Peyer's patch (tissue), 4 donors: ENCODE measurements at regions not wholly inside any gene's neighbourhood (a gene's known extent, or its start where the extent isn't known, plus 50 kb on each side); places are given as distances from the start of the nearest gene placed in this dataset.

Experiments
- DNase-seq, 3 donors: peaks; one replicate each; pipeline ENCODE4 v3.0.0-alpha.2; 2017 to 2019
- H3K27ac ChIP-seq, 4 donors: fragments of 200-600 bp; sonication (generic); one replicate each; pipeline ENCODE4 v1.5.1; 2016 to 2019
- H3K27me3 ChIP-seq, 2 donors: fragments of 200-600 bp; sonication (generic); one replicate each; pipeline ENCODE4 v1.5.1; 2019
- H3K36me3 ChIP-seq, 3 donors: fragments of 200-600 bp; sonication (generic); one replicate each; pipeline ENCODE4 v1.5.1; 2016 to 2019
- H3K4me1 ChIP-seq, 4 donors: fragments of 200-600 bp; sonication (generic); one replicate each; pipeline ENCODE4 v1.5.1; 2016 to 2019
- H3K4me3 ChIP-seq, 4 donors: fragments of 200-600 bp; sonication (generic); 1 replicate in 3 of 4; 2 replicates in 1 of 4; pipeline ENCODE4 v1.5.1; 2016 to 2019; ENCODE audit warnings: mild to moderate bottlenecking in 1 of 4
- H3K9me3 ChIP-seq, 4 donors: fragments of 200-600 bp; sonication (generic); one replicate each; pipeline ENCODE4 v1.5.1; 2016 to 2019; ENCODE audit warnings: mild to moderate bottlenecking in 1 of 4
- CTCF ChIP-seq, 6 experiments: fragments of 450-650 bp in 4 of 6; fragments of 200-600 bp in 2 of 6; sonication (generic) in 1 of 6; IDR thresholded peaks; one replicate each; pipeline ENCODE4 v1.5.1; 2017 to 2019; ENCODE audit warnings: antibody characterized with exemption in 6 of 6, mild to moderate bottlenecking in 3 of 6, moderate library complexity in 1 of 6
- POLR2A ChIP-seq, 2 donors: fragments of 450-650 bp; IDR thresholded peaks; one replicate each; pipeline ENCODE4 v1.5.1; 2017; ENCODE audit warnings: antibody characterized with exemption in 2 of 2, mild to moderate bottlenecking in 2 of 2, moderate library complexity in 2 of 2

GRCh38 chr7:124191713-124192112 is 158.8 kb upstream of the TMEM229A start:
- Histone ChIP-seq H3K36me3 (no peaks in the 10 kb centered on the region), H3K27me3 (no peaks in the 10 kb centered on the region), H3K27ac (no peak overlapping the region), H3K9me3 (no peaks in the 10 kb centered on the region), H3K4me1 (no peaks in the 10 kb centered on the region), H3K4me3 (no peak overlapping the region)
- TF ChIP-seq POLR2A (IDR thresholded peaks at IDR 0.05) (no peak), CTCF (IDR thresholded peaks at IDR 0.05) (no peak)
- DNase-seq: no peak

- Histone ChIP-seq H3K27me3 (no peaks in the 10 kb centered on the region), H3K36me3 (no peaks in the 10 kb centered on the region), H3K4me3 (no peak overlapping the region), H3K4me1 (no peaks in the 10 kb centered on the region), H3K9me3 (no peaks in the 10 kb centered on the region), H3K27ac (no peak overlapping the region)
- no peak for DNase-seq
- no peak for TF ChIP-seq POLR2A (IDR thresholded peaks at IDR 0.05)
- no peak for TF ChIP-seq CTCF (IDR thresholded peaks at IDR 0.05)
Observed at GRCh38 chr7:124191030-124191429, 158.2 kb upstream of the TMEM229A start.

GRCh38 chr7:124188576-124188975 is 155.7 kb upstream of the TMEM229A start:
- no peaks in the 10 kb centered on the region for H3K36me3 ChIP-seq
- H3K27ac ChIP-seq: no peak overlapping the region
- TF ChIP-seq POLR2A (IDR thresholded peaks at IDR 0.05): no peak
- no peak for TF ChIP-seq CTCF (IDR thresholded peaks at IDR 0.05)
- no peaks in the 10 kb centered on the region for H3K27me3 ChIP-seq
- no peak for DNase-seq
- H3K4me1 ChIP-seq: no peaks in the 10 kb centered on the region
- no peaks in the 10 kb centered on the region for H3K9me3 ChIP-seq
- H3K4me3 ChIP-seq: no peak overlapping the region

- H3K27ac ChIP-seq: no peak overlapping the region
- H3K27me3 ChIP-seq: no peaks in the 10 kb centered on the region
- no peak for TF ChIP-seq CTCF (IDR thresholded peaks at IDR 0.05)
- no peak for TF ChIP-seq POLR2A (IDR thresholded peaks at IDR 0.05)
- H3K9me3 ChIP-seq: no peaks in the 10 kb centered on the region
- DNase-seq: no peak
- no peak overlapping the region for H3K4me3 ChIP-seq
- H3K4me1 ChIP-seq: no peaks in the 10 kb centered on the region
- H3K36me3 ChIP-seq: no peaks in the 10 kb centered on the region
Observed at GRCh38 chr7:124187962-124188361, 155.1 kb upstream of the TMEM229A start.

GRCh38 chr7:124183649-124184048 is 150.8 kb upstream of the TMEM229A start:
- TF ChIP-seq POLR2A (IDR thresholded peaks at IDR 0.05) (no peak), CTCF (IDR thresholded peaks at IDR 0.05) (no peak)
- no peak for DNase-seq
- H3K27me3 ChIP-seq: no peaks in the 10 kb centered on the region
- H3K36me3 ChIP-seq: no peaks in the 10 kb centered on the region
- no peaks in the 10 kb centered on the region for H3K9me3 ChIP-seq
- no peak overlapping the region for H3K4me3 ChIP-seq
- H3K4me1 ChIP-seq: no peaks in the 10 kb centered on the region
- no peak overlapping the region for H3K27ac ChIP-seq

GRCh38 chr7:124179641-124180040 is 146.8 kb upstream of the TMEM229A start:
- Histone ChIP-seq H3K4me1 (no peaks in the 10 kb centered on the region), H3K4me3 (no peak overlapping the region), H3K36me3 (no peaks in the 10 kb centered on the region), H3K9me3 (no peaks in the 10 kb centered on the region), H3K27ac (no peak overlapping the region), H3K27me3 (no peaks in the 10 kb centered on the region)
- no peak for TF ChIP-seq CTCF (IDR thresholded peaks at IDR 0.05)
- TF ChIP-seq POLR2A (IDR thresholded peaks at IDR 0.05): no peak
- no peak for DNase-seq
